ENCODE measurements at regions not wholly inside any gene's neighbourhood (a gene's known extent, or its start where the extent isn't known, plus 50 kb on each side); places are given as distances from the start of the nearest gene placed in this dataset.
"Not testable (repeated sequence)": the region's sequence is repeated elsewhere in the genome, so short reads cannot be mapped to it uniquely, and the experiment has no call there.

GRCh38 chr7:65453341-65454030, 79.8 kb downstream of the ZNF92 start:
- Mint-ChIP-seq H3K36me3 (no peaks in the 10 kb centered on the region), H3K9me3 (peaks cover 0 to 6% (median 0%) of the 10 kb centered on the region in 7 donors), H3K4me1 (peaks cover 7 to 41% (median 17%) of the 10 kb centered on the region in 4 donors), H3K27me3 (peaks cover 9% of the 10 kb centered on the region), H3K4me3 (no peak overlapping the region), H3K27ac (no peak overlapping the region)
- ATAC-seq (ENCODE audit: low read depth in 2 of 2), result no peak
- DNase-seq, result no peak
- Histone ChIP-seq H3K27ac (ENCODE audit: insufficient read depth, low read length, poor library complexity, severe bottlenecking) (no peak overlapping the region), H3K4me3 (ENCODE audit: low read depth, low read length) (no peak overlapping the region), H3K36me3 (ENCODE audit: control insufficient read depth, insufficient read depth, low read length) (no peaks in the 10 kb centered on the region), H3K27me3 (ENCODE audit: control insufficient read depth, insufficient read depth, low read length) (peaks cover 4% of the 10 kb centered on the region), H3K9me3 (ENCODE audit: control insufficient read depth in 2 of 2, low read length in 2 of 2) (no peaks in the 10 kb centered on the region), H3K4me1 (ENCODE audit: control insufficient read depth, insufficient read depth, low read length, poor library complexity, severe bottlenecking) (peaks cover 6% of the 10 kb centered on the region)

GRCh38 chr7:65454469-65454868, 80.8 kb downstream of the ZNF92 start:
- H3K36me3 Mint-ChIP-seq, result no peaks in the 10 kb centered on the region
- peaks cover 7 to 33% (median 16%) of the 10 kb centered on the region in 4 donors for H3K4me1 Mint-ChIP-seq
- no peak overlapping the region for H3K27ac Mint-ChIP-seq
- Histone ChIP-seq H3K4me3 (ENCODE audit: low read depth, low read length) (no peak overlapping the region), H3K36me3 (ENCODE audit: control insufficient read depth, insufficient read depth, low read length) (no peaks in the 10 kb centered on the region), H3K9me3 (ENCODE audit: control insufficient read depth in 2 of 2, low read length in 2 of 2) (no peaks in the 10 kb centered on the region), H3K27me3 (ENCODE audit: control insufficient read depth, insufficient read depth, low read length) (peaks cover 4% of the 10 kb centered on the region), H3K4me1 (ENCODE audit: control insufficient read depth, insufficient read depth, low read length, poor library complexity, severe bottlenecking) (peaks cover 3% of the 10 kb centered on the region), H3K27ac (ENCODE audit: insufficient read depth, low read length, poor library complexity, severe bottlenecking) (no peak overlapping the region)
- peaks cover 9% of the 10 kb centered on the region for H3K27me3 Mint-ChIP-seq
- DNase-seq (no peak), ATAC-seq (ENCODE audit: low read depth in 2 of 2) (no peak)
- H3K9me3 Mint-ChIP-seq, result peaks cover 0 to 6% (median 0%) of the 10 kb centered on the region in 7 donors
- H3K4me3 Mint-ChIP-seq, result no peak overlapping the region

- not testable (repeated sequence) for H3K27me3 Mint-ChIP-seq; H3K36me3 ChIP-seq (ENCODE audit: control insufficient read depth, insufficient read depth, low read length); H3K27me3 ChIP-seq (ENCODE audit: control insufficient read depth, insufficient read depth, low read length); H3K9me3 ChIP-seq (ENCODE audit: control insufficient read depth in 2 of 2, low read length in 2 of 2); H3K27ac Mint-ChIP-seq; DNase-seq; H3K36me3 Mint-ChIP-seq; ATAC-seq (ENCODE audit: low read depth in 2 of 2); H3K4me1 ChIP-seq (ENCODE audit: control insufficient read depth, insufficient read depth, low read length, poor library complexity, severe bottlenecking); H3K4me3 ChIP-seq (ENCODE audit: low read depth, low read length); H3K4me3 Mint-ChIP-seq; H3K9me3 Mint-ChIP-seq; H3K27ac ChIP-seq (ENCODE audit: insufficient read depth, low read length, poor library complexity, severe bottlenecking)
- peaks cover 7 to 28% (median 11%) of the 10 kb centered on the region in 4 donors for H3K4me1 Mint-ChIP-seq
These were observed 81.4 kb downstream of the ZNF92 start for GRCh38 chr7:65455050-65455449.

DNA sequence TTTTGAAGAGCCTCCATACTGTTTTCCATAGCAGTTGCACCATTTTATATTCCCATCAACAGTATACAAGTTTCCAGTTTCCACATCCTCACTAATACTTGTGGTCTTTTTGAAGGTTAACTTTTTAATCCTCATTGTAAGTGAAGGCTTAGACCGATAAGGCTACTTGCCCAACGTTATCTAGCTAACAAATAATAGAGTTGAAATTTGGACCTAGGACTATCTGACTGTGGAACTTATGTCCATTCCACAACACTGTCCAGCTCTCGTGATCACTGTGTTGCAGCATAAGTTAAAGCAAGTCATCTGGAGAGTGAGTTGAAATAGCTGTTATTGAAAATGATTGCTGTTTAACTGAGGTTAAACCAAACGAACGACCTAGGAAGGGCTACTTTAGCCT, 84.0 kb downstream of the ZNF92 start:
- peaks cover 0 to 6% (median 0%) of the 10 kb centered on the region in 7 donors for H3K9me3 Mint-ChIP-seq
- no peak overlapping the region for H3K27ac ChIP-seq (ENCODE audit: insufficient read depth, low read length, poor library complexity, severe bottlenecking)
- H3K27me3 ChIP-seq (ENCODE audit: control insufficient read depth, insufficient read depth, low read length), result peaks cover 4% of the 10 kb centered on the region
- peaks cover 5 to 17% (median 7%) of the 10 kb centered on the region in 4 donors for H3K4me1 Mint-ChIP-seq
- H3K4me3 Mint-ChIP-seq, result no peak overlapping the region
- H3K27me3 Mint-ChIP-seq, result peaks cover 9% of the 10 kb centered on the region
- H3K36me3 ChIP-seq (ENCODE audit: control insufficient read depth, insufficient read depth, low read length), result no peaks in the 10 kb centered on the region
- H3K27ac Mint-ChIP-seq, result no peak overlapping the region
- no peak overlapping the region for H3K4me3 ChIP-seq (ENCODE audit: low read depth, low read length)
- ATAC-seq (ENCODE audit: low read depth in 2 of 2), result no peak
- no peak for DNase-seq
- no peaks in the 10 kb centered on the region for H3K9me3 ChIP-seq (ENCODE audit: control insufficient read depth in 2 of 2, low read length in 2 of 2)
- no peaks in the 10 kb centered on the region for H3K36me3 Mint-ChIP-seq
- H3K4me1 ChIP-seq (ENCODE audit: control insufficient read depth, insufficient read depth, low read length, poor library complexity, severe bottlenecking), result no peaks in the 10 kb centered on the region

GRCh38 chr7:65459438-65459837, 85.8 kb downstream of the ZNF92 start:
- DNase-seq (no peak), ATAC-seq (ENCODE audit: low read depth in 2 of 2) (no peak)
- H3K4me3 ChIP-seq (ENCODE audit: low read depth, low read length), result no peak overlapping the region
- no peaks in the 10 kb centered on the region for H3K4me1 ChIP-seq (ENCODE audit: control insufficient read depth, insufficient read depth, low read length, poor library complexity, severe bottlenecking)
- Mint-ChIP-seq H3K9me3 (peaks cover 0 to 6% (median 0%) of the 10 kb centered on the region in 7 donors), H3K27ac (no peak overlapping the region), H3K4me1 (peaks cover 0 to 18% (median 9%) of the 10 kb centered on the region in 4 donors), H3K36me3 (no peaks in the 10 kb centered on the region), H3K27me3 (peaks cover 7% of the 10 kb centered on the region), H3K4me3 (no peak overlapping the region)
- no peaks in the 10 kb centered on the region for H3K27me3 ChIP-seq (ENCODE audit: control insufficient read depth, insufficient read depth, low read length)
- H3K36me3 ChIP-seq (ENCODE audit: control insufficient read depth, insufficient read depth, low read length), result no peaks in the 10 kb centered on the region
- no peak overlapping the region for H3K27ac ChIP-seq (ENCODE audit: insufficient read depth, low read length, poor library complexity, severe bottlenecking)
- H3K9me3 ChIP-seq (ENCODE audit: control insufficient read depth in 2 of 2, low read length in 2 of 2), result no peaks in the 10 kb centered on the region

DNA sequence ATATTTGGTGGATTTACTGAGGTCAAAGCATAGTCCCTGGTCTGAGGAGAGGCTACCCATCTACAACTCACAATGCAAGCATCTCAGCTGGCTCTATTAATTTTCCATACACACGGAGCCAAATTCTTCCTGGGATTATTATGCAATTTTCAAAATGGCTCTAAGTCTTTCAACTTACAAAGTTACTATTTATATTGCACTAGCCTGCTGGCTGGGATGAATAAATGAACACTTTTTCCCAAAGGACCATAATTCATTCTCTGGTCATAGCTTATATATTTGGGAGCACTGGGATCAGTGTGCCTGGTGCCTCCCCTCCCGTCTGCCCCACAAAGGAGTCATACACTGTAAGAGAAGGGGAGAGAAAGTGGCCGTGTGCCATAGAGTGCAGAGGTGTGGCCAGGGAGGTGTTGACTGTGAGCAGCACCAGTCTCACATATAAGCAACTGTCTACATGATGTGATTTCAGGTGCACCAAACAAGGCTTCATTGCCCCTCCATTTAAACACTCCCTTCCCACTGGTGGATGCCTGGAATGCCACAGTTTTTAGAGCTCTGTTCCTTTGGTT, 88.6 kb downstream of the ZNF92 start:
- H3K9me3 ChIP-seq (ENCODE audit: control insufficient read depth in 2 of 2, low read length in 2 of 2), result no peaks in the 10 kb centered on the region
- Mint-ChIP-seq H3K9me3 (peaks cover 0 to 10% (median 2%) of the 10 kb centered on the region in 7 donors), H3K36me3 (no peaks in the 10 kb centered on the region), H3K4me1 (peaks cover 0 to 14% (median 4%) of the 10 kb centered on the region in 4 donors), H3K4me3 (no peak overlapping the region), H3K27me3 (no peaks in the 10 kb centered on the region), H3K27ac (peak overlapping the region in 2 of 3 donors; percentile 9 to 79)
- no peak for DNase-seq
- no peaks in the 10 kb centered on the region for H3K36me3 ChIP-seq (ENCODE audit: control insufficient read depth, insufficient read depth, low read length)
- H3K27me3 ChIP-seq (ENCODE audit: control insufficient read depth, insufficient read depth, low read length), result no peaks in the 10 kb centered on the region
- ATAC-seq (ENCODE audit: low read depth in 2 of 2), result no peak
- no peak overlapping the region for H3K4me3 ChIP-seq (ENCODE audit: low read depth, low read length)
- H3K4me1 ChIP-seq (ENCODE audit: control insufficient read depth, insufficient read depth, low read length, poor library complexity, severe bottlenecking), result no peaks in the 10 kb centered on the region
- H3K27ac ChIP-seq (ENCODE audit: insufficient read depth, low read length, poor library complexity, severe bottlenecking), result no peak overlapping the region

- peak; percentile 42 to 74 for ATAC-seq (ENCODE audit: low read depth in 2 of 2)
- Mint-ChIP-seq H3K36me3 (no peaks in the 10 kb centered on the region), H3K4me3 (no peak overlapping the region), H3K9me3 (peaks cover 3 to 16% (median 8%) of the 10 kb centered on the region in 7 donors), H3K27ac (peak overlapping the region; percentile 31 to 82 (median 79)), H3K27me3 (no peaks in the 10 kb centered on the region), H3K4me1 (peaks cover 0 to 16% (median 7%) of the 10 kb centered on the region in 4 donors)
- no peaks in the 10 kb centered on the region for H3K36me3 ChIP-seq (ENCODE audit: control insufficient read depth, insufficient read depth, low read length)
- no peaks in the 10 kb centered on the region for H3K9me3 ChIP-seq (ENCODE audit: control insufficient read depth in 2 of 2, low read length in 2 of 2)
- H3K27me3 ChIP-seq (ENCODE audit: control insufficient read depth, insufficient read depth, low read length), result no peaks in the 10 kb centered on the region
- peak in 1 of 3 donors; percentile 33 for DNase-seq
- H3K4me3 ChIP-seq (ENCODE audit: low read depth, low read length), result no peak overlapping the region
- H3K27ac ChIP-seq (ENCODE audit: insufficient read depth, low read length, poor library complexity, severe bottlenecking), result no peak overlapping the region
- no peaks in the 10 kb centered on the region for H3K4me1 ChIP-seq (ENCODE audit: control insufficient read depth, insufficient read depth, low read length, poor library complexity, severe bottlenecking)
These were observed 89.5 kb downstream of the ZNF92 start for GRCh38 chr7:65463184-65463583.
